ENCODE measurements at regions not wholly inside any gene's neighbourhood (a gene's known extent, or its start where the extent isn't known, plus 50 kb on each side); places are given as distances from the start of the nearest gene placed in this dataset.

DNA sequence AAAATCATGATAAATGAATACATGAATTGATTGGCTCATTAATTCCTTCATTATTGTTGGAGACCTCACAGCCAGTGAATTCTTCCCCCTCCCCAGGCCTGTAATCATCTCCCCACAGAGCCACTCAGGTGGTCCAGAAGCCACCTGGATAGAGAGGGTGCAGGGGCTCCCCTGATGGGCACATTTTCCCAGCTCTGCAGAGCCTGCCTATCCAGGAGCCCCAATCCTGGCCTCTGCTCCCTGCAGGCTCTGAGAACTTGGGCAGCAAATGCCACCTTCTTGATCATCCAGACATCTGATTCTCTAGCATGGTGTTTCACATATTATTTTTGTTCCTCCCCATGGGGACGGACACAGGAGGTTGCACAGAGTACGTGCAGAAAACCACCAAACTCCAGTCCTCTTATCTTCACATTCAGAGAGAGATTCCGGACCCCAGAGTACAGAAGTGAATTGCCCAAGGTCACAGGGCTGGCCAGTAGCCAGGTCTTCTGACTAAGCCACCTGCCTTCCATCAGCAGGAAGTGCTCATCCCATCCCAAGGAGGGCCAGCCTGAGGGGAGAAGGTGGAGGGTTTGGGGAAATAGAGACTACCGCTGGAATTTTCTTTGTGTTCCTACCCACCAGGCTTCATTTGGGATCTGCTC, 348.0 kb downstream of the BUD13 start:
- TF ChIP-seq CTCF (IDR thresholded peaks at IDR 0.05) (no peak), POLR2A (IDR thresholded peaks at IDR 0.05) (no peak)
